ENCODE measurements at regions not wholly inside any gene's neighbourhood (a gene's known extent, or its start where the extent isn't known, plus 50 kb on each side); places are given as distances from the start of the nearest gene placed in this dataset.

DNA sequence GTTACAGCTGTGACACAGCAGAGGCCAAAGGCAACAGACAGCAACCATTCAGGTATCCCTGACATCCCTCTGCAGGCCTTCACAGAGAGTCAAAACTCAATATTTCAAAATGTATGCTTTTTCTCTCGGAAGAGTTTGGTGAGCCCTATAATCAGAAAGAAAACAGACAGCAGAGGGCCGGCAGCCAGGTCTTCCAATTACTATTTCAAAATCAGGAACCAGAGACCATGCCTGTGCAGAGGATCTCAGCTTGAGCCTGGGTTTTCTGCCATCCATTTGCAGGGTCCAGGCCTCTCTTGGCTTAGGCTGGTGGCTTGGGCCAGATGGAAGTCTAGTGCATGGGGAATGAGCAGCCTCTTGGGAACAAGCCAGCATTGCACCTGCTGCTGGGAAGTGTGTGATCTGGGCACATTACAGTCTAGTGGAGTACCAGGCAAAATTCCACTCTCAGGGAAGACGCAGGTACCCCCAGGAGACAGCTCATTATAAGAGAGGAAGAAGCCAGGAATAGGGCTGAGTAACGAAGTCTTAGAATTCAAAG lies 231.3 kb downstream of the ENC1 start:
- DNase-seq (ENCODE audit: extremely low read depth, low read depth) = no peak
- TF ChIP-seq, protein P1, sequence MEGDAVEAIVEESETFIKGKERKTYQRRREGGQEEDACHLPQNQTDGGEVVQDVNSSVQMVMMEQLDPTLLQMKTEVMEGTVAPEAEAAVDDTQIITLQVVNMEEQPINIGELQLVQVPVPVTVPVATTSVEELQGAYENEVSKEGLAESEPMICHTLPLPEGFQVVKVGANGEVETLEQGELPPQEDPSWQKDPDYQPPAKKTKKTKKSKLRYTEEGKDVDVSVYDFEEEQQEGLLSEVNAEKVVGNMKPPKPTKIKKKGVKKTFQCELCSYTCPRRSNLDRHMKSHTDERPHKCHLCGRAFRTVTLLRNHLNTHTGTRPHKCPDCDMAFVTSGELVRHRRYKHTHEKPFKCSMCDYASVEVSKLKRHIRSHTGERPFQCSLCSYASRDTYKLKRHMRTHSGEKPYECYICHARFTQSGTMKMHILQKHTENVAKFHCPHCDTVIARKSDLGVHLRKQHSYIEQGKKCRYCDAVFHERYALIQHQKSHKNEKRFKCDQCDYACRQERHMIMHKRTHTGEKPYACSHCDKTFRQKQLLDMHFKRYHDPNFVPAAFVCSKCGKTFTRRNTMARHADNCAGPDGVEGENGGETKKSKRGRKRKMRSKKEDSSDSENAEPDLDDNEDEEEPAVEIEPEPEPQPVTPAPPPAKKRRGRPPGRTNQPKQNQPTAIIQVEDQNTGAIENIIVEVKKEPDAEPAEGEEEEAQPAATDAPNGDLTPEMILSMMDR (IDR thresholded peaks at IDR 0.05; ENCODE audit: low read depth, low read length) = no peak

DNA sequence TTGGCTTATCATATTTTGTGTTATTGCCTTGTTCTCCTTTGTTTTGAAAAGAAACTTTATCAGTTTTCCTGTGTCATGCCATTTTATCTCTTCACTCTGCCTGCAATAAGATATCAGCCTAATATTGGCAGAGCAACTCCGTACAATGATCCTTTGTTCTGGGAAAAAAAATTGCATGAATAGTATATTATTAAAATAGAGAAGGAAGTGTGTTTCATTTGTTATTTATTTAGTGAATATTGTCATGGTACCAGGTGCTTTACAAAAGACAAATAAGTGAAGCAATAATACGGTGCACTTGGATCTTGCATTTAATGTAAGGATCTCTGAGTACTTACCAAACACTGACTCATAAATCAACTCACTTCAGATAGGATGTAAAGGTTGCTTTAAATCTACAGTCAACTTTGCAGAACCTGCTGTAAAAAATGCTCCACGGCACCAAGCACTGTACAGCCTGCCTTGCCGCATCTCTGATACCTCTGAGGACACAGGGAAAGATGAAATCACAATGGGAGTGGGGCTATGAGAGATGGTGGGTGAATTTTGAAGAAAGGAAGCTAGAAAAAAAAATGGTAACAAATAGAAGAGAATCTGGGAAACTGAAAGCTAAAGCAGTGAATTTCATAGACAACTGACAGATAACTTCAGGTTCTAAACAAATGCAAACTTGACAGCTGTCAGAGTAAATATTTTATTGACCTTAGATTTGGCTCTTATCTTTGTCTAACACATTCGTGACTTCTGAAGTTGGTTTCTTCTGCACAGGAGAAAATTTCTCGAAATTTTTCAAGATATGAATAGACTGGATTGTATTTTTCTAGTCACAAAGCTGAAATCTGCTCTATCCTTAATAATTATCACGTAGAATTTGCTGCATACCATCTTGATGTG lies 232.1 kb downstream of the ENC1 start:
- no peak for DNase-seq (ENCODE audit: extremely low read depth, low read depth)

DNA sequence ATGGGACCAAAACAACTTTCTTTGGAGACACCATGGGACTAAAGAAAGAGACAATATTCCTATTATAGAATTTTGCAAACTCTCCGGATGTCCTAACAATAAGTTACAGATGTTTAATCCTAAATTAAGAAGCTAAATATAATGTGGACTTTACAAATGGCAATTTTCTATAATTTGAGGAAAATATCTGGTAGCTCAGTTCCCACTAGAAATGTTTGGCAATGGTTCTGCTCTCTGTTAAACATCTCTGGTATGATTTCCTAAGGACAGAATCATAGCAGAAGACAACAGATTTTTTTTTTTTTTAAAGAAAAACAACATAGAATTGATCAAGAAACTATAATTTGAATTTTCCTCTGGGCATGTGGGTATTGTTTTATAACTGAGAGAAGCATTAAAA lies 232.8 kb downstream of the ENC1 start:
- DNase-seq (ENCODE audit: extremely low read depth, low read depth) = no peak
- TF ChIP-seq, protein P1 (IDR thresholded peaks at IDR 0.05; ENCODE audit: low read depth, low read length) = no peak

More for the DNA sequence above, 232.1 kb downstream of the ENC1 start:
- TF ChIP-seq, protein P1 (IDR thresholded peaks at IDR 0.05; ENCODE audit: low read depth, low read length) = no peak

DNA sequence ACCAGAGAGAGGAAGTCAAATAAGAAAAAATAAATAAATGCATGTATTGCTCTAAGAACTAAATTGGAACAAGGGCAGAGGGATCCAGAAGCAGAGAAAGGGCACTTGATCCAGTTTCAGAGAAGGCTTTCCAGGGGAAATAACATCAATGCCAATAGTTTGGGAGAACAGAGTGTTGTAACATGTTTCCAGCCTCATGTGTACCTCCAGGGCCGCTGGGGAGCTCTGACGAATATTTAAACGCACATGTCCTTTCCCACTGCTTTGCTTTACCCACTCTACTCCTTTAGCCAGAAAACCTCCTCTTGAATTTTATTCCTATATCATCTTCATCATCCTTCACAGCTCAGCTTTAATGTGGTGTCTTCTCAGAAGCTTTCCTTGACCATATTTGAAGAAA lies 233.7 kb downstream of the ENC1 start:
- TF ChIP-seq, protein P1 (IDR thresholded peaks at IDR 0.05; ENCODE audit: low read depth, low read length) = no peak
- no peak for DNase-seq (ENCODE audit: extremely low read depth, low read depth)

GRCh38 chr5:74405593-74405992 lies 234.9 kb downstream of the ENC1 start:
- DNase-seq (ENCODE audit: extremely low read depth, low read depth) = no peak
- TF ChIP-seq, protein P1 (IDR thresholded peaks at IDR 0.05; ENCODE audit: low read depth, low read length) = no peak

- TF ChIP-seq, protein P1 (IDR thresholded peaks at IDR 0.05; ENCODE audit: low read depth, low read length) = no peak
These were observed 235.7 kb downstream of the ENC1 start for GRCh38 chr5:74404574-74405508.

More at GRCh38 chr5:74404574-74405508, 235.7 kb downstream of the ENC1 start:
- no peak for DNase-seq (ENCODE audit: extremely low read depth, low read depth)

Data from AG09319 (cell line).